B cell (primary cell): ENCODE measurements at regions not wholly inside any gene's neighbourhood (a gene's known extent, or its start where the extent isn't known, plus 50 kb on each side); places are given as distances from the start of the nearest gene placed in this dataset.

ENCODE experiments used
- EZH2 ChIP-seq: IDR thresholded peaks from 2 replicates; pipeline ENCODE4 v1.6.1; 2012; ENCODE audit warnings: borderline replicate concordance, low read depth, mild to moderate bottlenecking, moderate library complexity, low read length; ENCODE audit not compliant: insufficient read depth, poor library complexity, severe bottlenecking
- TF ChIP-seq, protein P1 (sequence below): fragments of 200-600 bp; IDR thresholded peaks from one replicate; pipeline ENCODE4 v1.8.0; 2022; ENCODE audit warnings: antibody characterized with exemption, mild to moderate bottlenecking

- TF ChIP-seq, protein P1, sequence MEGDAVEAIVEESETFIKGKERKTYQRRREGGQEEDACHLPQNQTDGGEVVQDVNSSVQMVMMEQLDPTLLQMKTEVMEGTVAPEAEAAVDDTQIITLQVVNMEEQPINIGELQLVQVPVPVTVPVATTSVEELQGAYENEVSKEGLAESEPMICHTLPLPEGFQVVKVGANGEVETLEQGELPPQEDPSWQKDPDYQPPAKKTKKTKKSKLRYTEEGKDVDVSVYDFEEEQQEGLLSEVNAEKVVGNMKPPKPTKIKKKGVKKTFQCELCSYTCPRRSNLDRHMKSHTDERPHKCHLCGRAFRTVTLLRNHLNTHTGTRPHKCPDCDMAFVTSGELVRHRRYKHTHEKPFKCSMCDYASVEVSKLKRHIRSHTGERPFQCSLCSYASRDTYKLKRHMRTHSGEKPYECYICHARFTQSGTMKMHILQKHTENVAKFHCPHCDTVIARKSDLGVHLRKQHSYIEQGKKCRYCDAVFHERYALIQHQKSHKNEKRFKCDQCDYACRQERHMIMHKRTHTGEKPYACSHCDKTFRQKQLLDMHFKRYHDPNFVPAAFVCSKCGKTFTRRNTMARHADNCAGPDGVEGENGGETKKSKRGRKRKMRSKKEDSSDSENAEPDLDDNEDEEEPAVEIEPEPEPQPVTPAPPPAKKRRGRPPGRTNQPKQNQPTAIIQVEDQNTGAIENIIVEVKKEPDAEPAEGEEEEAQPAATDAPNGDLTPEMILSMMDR, result no peak
- TF ChIP-seq EZH2, result no peak
Measured at GRCh38 chr21:35410123-35410522, 361.0 kb upstream of the RUNX1 start.
